COLO829 (cell line): ENCODE measurements at regions not wholly inside any gene's neighbourhood (a gene's known extent, or its start where the extent isn't known, plus 50 kb on each side); places are given as distances from the start of the nearest gene placed in this dataset.

Experiments
- DNase-seq: peaks from one replicate; pipeline ENCODE4 v3.0.0; 2012; ENCODE audit warnings: low spot score

GRCh38 chr2:126827371-126827770, 71.3 kb upstream of the TEX51 start:
- DNase-seq: no peak

GRCh38 chr2:126828051-126828450, 70.6 kb upstream of the TEX51 start:
- DNase-seq: no peak

GRCh38 chr2:126828491-126828890, 70.2 kb upstream of the TEX51 start:
- no peak for DNase-seq

- peak; percentile 74 for DNase-seq
Measured at GRCh38 chr2:126831234-126832005, 67.3 kb upstream of the TEX51 start.

GRCh38 chr2:126832014-126832413, 66.7 kb upstream of the TEX51 start:
- DNase-seq: no peak

- DNase-seq: no peak
Measured at GRCh38 chr2:126832757-126833156, 65.9 kb upstream of the TEX51 start.

GRCh38 chr2:126834006-126834659, 64.6 kb upstream of the TEX51 start:
- no peak for DNase-seq

- no peak for DNase-seq
Measured at GRCh38 chr2:126835261-126835660, 63.4 kb upstream of the TEX51 start.

GRCh38 chr2:126835831-126836230, 62.9 kb upstream of the TEX51 start:
- no peak for DNase-seq

- DNase-seq: no peak
Measured at GRCh38 chr2:126836761-126837679, 61.7 kb upstream of the TEX51 start.

- DNase-seq: no peak
Measured at GRCh38 chr2:126837966-126838715, 60.5 kb upstream of the TEX51 start.

- no peak for DNase-seq
Measured at GRCh38 chr2:126838716-126838985, 60.0 kb upstream of the TEX51 start.

GRCh38 chr2:126839796-126840195, 58.9 kb upstream of the TEX51 start:
- DNase-seq: no peak

GRCh38 chr2:126843081-126843480, 55.6 kb upstream of the TEX51 start:
- DNase-seq: no peak

- no peak for DNase-seq
Measured at GRCh38 chr2:126846241-126846640, 52.4 kb upstream of the TEX51 start.
